DND-41 (cell line): ENCODE measurements at regions not wholly inside any gene's neighbourhood (a gene's known extent, or its start where the extent isn't known, plus 50 kb on each side); places are given as distances from the start of the nearest gene placed in this dataset.

Source experiments
- EZH2 ChIP-seq: IDR thresholded peaks from 3 replicates; pipeline ENCODE4 v1.6.1; 2012; ENCODE audit warnings: borderline replicate concordance, low read depth, mild to moderate bottlenecking, moderate library complexity, low read length, inconsistent platforms; ENCODE audit not compliant: severe bottlenecking
- TF ChIP-seq, protein P1 (sequence below): IDR thresholded peaks from 2 replicates; pipeline ENCODE4 v1.5.1; 2012; ENCODE audit warnings: borderline replicate concordance, low read length, moderate library complexity, mild to moderate bottlenecking; ENCODE audit not compliant: poor library complexity, severe bottlenecking; ENCODE audit errors: extremely low read depth

DNA sequence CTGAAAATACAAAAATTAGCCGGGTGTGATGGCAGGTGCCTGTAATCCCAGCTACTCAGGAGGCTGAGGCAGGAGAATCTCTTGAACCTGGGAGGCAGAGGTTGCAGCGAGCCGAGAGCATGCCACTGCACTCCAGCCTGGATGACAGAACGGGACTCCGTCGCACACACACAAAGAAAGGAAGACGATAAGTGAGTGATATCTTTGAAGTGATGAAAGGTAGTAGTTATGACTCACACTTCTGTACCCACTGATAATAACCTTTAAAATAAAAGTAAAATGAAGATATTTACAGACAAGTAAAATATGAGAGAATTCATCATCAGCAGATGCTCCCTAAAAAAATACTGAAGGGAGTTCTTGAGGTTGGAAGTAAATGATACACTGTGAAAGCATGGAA, 171.3 kb upstream of the CRY1 start:
- no peak for TF ChIP-seq EZH2
- TF ChIP-seq, protein P1, sequence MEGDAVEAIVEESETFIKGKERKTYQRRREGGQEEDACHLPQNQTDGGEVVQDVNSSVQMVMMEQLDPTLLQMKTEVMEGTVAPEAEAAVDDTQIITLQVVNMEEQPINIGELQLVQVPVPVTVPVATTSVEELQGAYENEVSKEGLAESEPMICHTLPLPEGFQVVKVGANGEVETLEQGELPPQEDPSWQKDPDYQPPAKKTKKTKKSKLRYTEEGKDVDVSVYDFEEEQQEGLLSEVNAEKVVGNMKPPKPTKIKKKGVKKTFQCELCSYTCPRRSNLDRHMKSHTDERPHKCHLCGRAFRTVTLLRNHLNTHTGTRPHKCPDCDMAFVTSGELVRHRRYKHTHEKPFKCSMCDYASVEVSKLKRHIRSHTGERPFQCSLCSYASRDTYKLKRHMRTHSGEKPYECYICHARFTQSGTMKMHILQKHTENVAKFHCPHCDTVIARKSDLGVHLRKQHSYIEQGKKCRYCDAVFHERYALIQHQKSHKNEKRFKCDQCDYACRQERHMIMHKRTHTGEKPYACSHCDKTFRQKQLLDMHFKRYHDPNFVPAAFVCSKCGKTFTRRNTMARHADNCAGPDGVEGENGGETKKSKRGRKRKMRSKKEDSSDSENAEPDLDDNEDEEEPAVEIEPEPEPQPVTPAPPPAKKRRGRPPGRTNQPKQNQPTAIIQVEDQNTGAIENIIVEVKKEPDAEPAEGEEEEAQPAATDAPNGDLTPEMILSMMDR = no peak
